Endothelial cell (in vitro differentiated cells): ENCODE measurements at regions not wholly inside any gene's neighbourhood (a gene's known extent, or its start where the extent isn't known, plus 50 kb on each side); places are given as distances from the start of the nearest gene placed in this dataset.
"Not testable (repeated sequence)": the region's sequence is repeated elsewhere in the genome, so short reads cannot be mapped to it uniquely, and the experiment has no call there.

Experiments
- DNase-seq: peaks from one replicate; pipeline ENCODE4 v3.0.0; 2021; ENCODE audit warnings: low spot score
- H3K27ac Mint-ChIP-seq: one replicate; pipeline ENCODE4 v1.8.0; 2021; ENCODE audit warnings: mixed read lengths, inconsistent platforms; ENCODE audit not compliant: unreplicated experiment
- H3K27me3 Mint-ChIP-seq: one replicate; pipeline ENCODE4 v1.8.0; 2021; ENCODE audit warnings: mild to moderate bottlenecking, moderate library complexity, mixed read lengths, inconsistent platforms; ENCODE audit not compliant: unreplicated experiment
- H3K36me3 Mint-ChIP-seq: one replicate; pipeline ENCODE4 v1.8.0; 2021; ENCODE audit warnings: mild to moderate bottlenecking, low read depth, mixed read lengths, inconsistent platforms; ENCODE audit not compliant: unreplicated experiment
- H3K4me1 Mint-ChIP-seq: one replicate; pipeline ENCODE4 v1.8.0; 2021; ENCODE audit warnings: mild to moderate bottlenecking, mixed read lengths, inconsistent platforms; ENCODE audit not compliant: unreplicated experiment
- H3K4me3 Mint-ChIP-seq: one replicate; pipeline ENCODE4 v1.8.0; 2021; ENCODE audit warnings: mild to moderate bottlenecking, mixed read lengths, inconsistent platforms; ENCODE audit not compliant: unreplicated experiment
- H3K9me3 Mint-ChIP-seq: one replicate; pipeline ENCODE4 v1.8.0; 2021; ENCODE audit warnings: mixed read lengths, inconsistent platforms; ENCODE audit not compliant: unreplicated experiment
- CTCF ChIP-seq: fragments of 200-600 bp; sonication (generic); IDR thresholded peaks from one replicate; pipeline ENCODE4 v1.5.0; 2021; ENCODE audit warnings: antibody characterized with exemption; ENCODE audit not compliant: unreplicated experiment

GRCh38 chr13:43970520-43971242 is 91.0 kb downstream of the LACC1 start:
- DNase-seq, H3K27ac Mint-ChIP-seq, H3K4me1 Mint-ChIP-seq, H3K36me3 Mint-ChIP-seq, H3K27me3 Mint-ChIP-seq, H3K9me3 Mint-ChIP-seq, H3K4me3 Mint-ChIP-seq: not testable (repeated sequence)

GRCh38 chr13:43971324-43971723 is 91.6 kb downstream of the LACC1 start:
- H3K4me3 Mint-ChIP-seq, DNase-seq, H3K27ac Mint-ChIP-seq, H3K4me1 Mint-ChIP-seq, H3K36me3 Mint-ChIP-seq, H3K9me3 Mint-ChIP-seq, H3K27me3 Mint-ChIP-seq: not testable (repeated sequence)

GRCh38 chr13:43977911-43978310 is 98.2 kb downstream of the LACC1 start:
- Mint-ChIP-seq H3K36me3 (peaks cover 10% of the 10 kb centered on the region), H3K4me1 (peaks cover 10% of the 10 kb centered on the region), H3K9me3 (no peaks in the 10 kb centered on the region), H3K4me3 (peak overlapping the region; percentile 65), H3K27me3 (no peaks in the 10 kb centered on the region), H3K27ac (no peak overlapping the region)
- no peak for TF ChIP-seq CTCF
- DNase-seq: no peak

GRCh38 chr13:43978688-43979087 is 99.0 kb downstream of the LACC1 start:
- H3K4me1 Mint-ChIP-seq: peaks cover 10% of the 10 kb centered on the region
- H3K9me3 Mint-ChIP-seq: no peaks in the 10 kb centered on the region
- no peak for TF ChIP-seq CTCF
- H3K27ac Mint-ChIP-seq: no peak overlapping the region
- H3K36me3 Mint-ChIP-seq: peaks cover 10% of the 10 kb centered on the region
- H3K4me3 Mint-ChIP-seq: no peak overlapping the region
- DNase-seq: no peak
- no peaks in the 10 kb centered on the region for H3K27me3 Mint-ChIP-seq

- Mint-ChIP-seq H3K9me3 (no peaks in the 10 kb centered on the region), H3K4me1 (peaks cover 10% of the 10 kb centered on the region), H3K27ac (no peak overlapping the region), H3K27me3 (no peaks in the 10 kb centered on the region), H3K4me3 (no peak overlapping the region), H3K36me3 (peaks cover 10% of the 10 kb centered on the region)
- no peak for TF ChIP-seq CTCF
- no peak for DNase-seq
These were observed 99.8 kb downstream of the LACC1 start for GRCh38 chr13:43979492-43979891.

- Mint-ChIP-seq H3K27me3 (no peaks in the 10 kb centered on the region), H3K4me3 (no peak overlapping the region), H3K9me3 (no peaks in the 10 kb centered on the region), H3K36me3 (peaks cover 10% of the 10 kb centered on the region), H3K27ac (no peak overlapping the region), H3K4me1 (peaks cover 10% of the 10 kb centered on the region)
- no peak for DNase-seq
- TF ChIP-seq CTCF: no peak
These were observed 100.9 kb downstream of the LACC1 start for GRCh38 chr13:43980587-43980986.
